Prostate gland (tissue), 2 donors: ENCODE measurements at regions not wholly inside any gene's neighbourhood (a gene's known extent, or its start where the extent isn't known, plus 50 kb on each side); places are given as distances from the start of the nearest gene placed in this dataset.

ENCODE experiments used
- CTCF ChIP-seq, 4 experiments: fragments of 200-600 bp in 2 of 4; fragments of 450-650 bp in 2 of 4; sonication (generic) in 2 of 4; IDR thresholded peaks; 1 replicate in 3 of 4; 2 replicates in 1 of 4; pipeline ENCODE4 v1.5.1; 2016 to 2019; ENCODE audit warnings: antibody characterized with exemption in 4 of 4, mild to moderate bottlenecking in 2 of 4, moderate library complexity in 2 of 4
- POLR2AphosphoS5 ChIP-seq: sonication (generic); formaldehyde crosslinking; IDR thresholded peaks from one replicate; pipeline ENCODE4 v1.6.1; 2017; ENCODE audit warnings: antibody characterized with exemption

- TF ChIP-seq POLR2AphosphoS5 (no peak), CTCF (IDR thresholded peaks at IDR 0.05) (no peak)
Observed at GRCh38 chr6:137390334-137390733, 103.9 kb downstream of the OLIG3 start.
